ENCODE measurements at regions not wholly inside any gene's neighbourhood (a gene's known extent, or its start where the extent isn't known, plus 50 kb on each side); places are given as distances from the start of the nearest gene placed in this dataset.

- TF ChIP-seq CTCF (IDR thresholded peaks at IDR 0.05) (no peak), EZH2phosphoT487 (IDR thresholded peaks at IDR 0.05) (no peak)
Observed at GRCh38 chr1:234844479-234845031, 234.6 kb upstream of the IRF2BP2 start.

Data from neural progenitor cell (in vitro differentiated cells).